Karpas-422 (cell line): ENCODE measurements at regions not wholly inside any gene's neighbourhood (a gene's known extent, or its start where the extent isn't known, plus 50 kb on each side); places are given as distances from the start of the nearest gene placed in this dataset.

Experiments
- DNase-seq: peaks from one replicate; pipeline ENCODE4 v3.0.0-alpha.2; 2015
- H2AFZ ChIP-seq: fragments of 200-600 bp; sonication (generic); 2 replicates; pipeline ENCODE4 v1.6.1; 2014; ENCODE audit warnings: antibody characterized with exemption, low read length, mixed read lengths
- H3K27ac ChIP-seq: fragments of 200-600 bp; sonication (generic); 2 replicates; pipeline ENCODE4 v1.5.1; 2014; ENCODE audit warnings: mild to moderate bottlenecking, low read length, moderate library complexity
- H3K27me3 ChIP-seq: fragments of 200-600 bp; sonication (generic); 2 replicates; pipeline ENCODE4 v1.6.1; 2014; ENCODE audit warnings: low read length, mixed read lengths
- H3K36me3 ChIP-seq: fragments of 200-600 bp; sonication (generic); 2 replicates; pipeline ENCODE4 v1.6.1; 2014; ENCODE audit warnings: low read length, mixed read lengths; ENCODE audit not compliant: insufficient read depth
- H3K4me1 ChIP-seq: fragments of 200-600 bp; sonication (generic); 2 replicates; pipeline ENCODE4 v1.6.1; 2014; ENCODE audit warnings: mild to moderate bottlenecking, low read length, mixed read lengths
- H3K4me2 ChIP-seq: fragments of 200-600 bp; sonication (generic); 2 replicates; pipeline ENCODE4 v1.6.1; 2014; ENCODE audit warnings: low read length, low read depth, mild to moderate bottlenecking; ENCODE audit not compliant: poor library complexity, severe bottlenecking
- H3K4me3 ChIP-seq: fragments of 200-600 bp; sonication (generic); 2 replicates; pipeline ENCODE4 v1.5.1; 2014; ENCODE audit warnings: mild to moderate bottlenecking, antibody characterized with exemption, low read length, mixed read lengths
- H3K79me2 ChIP-seq: fragments of 200-600 bp; sonication (generic); 2 replicates; pipeline ENCODE4 v1.6.1; 2014; ENCODE audit warnings: mild to moderate bottlenecking, low read length, mixed read lengths
- H3K9ac ChIP-seq: fragments of 200-600 bp; sonication (generic); 2 replicates; pipeline ENCODE4 v1.6.0; 2014; ENCODE audit warnings: low read length
- H3K9me2 ChIP-seq: fragments of 200-600 bp; sonication (generic), shearing (Covaris generic); replicated peaks from 2 replicates; pipeline ENCODE4 v1.6.0; 2014; ENCODE audit warnings: mild to moderate bottlenecking, low read length, moderate library complexity; ENCODE audit not compliant: insufficient read depth
- H3K9me3 ChIP-seq: fragments of 300-700, 200-600 bp; sonication (generic); 2 replicates; pipeline ENCODE4 v1.6.1; 2014; ENCODE audit warnings: low read length, mixed read lengths
- H4K20me1 ChIP-seq: fragments of 200-600 bp; sonication (generic); 2 replicates; pipeline ENCODE4 v1.6.1; 2014; ENCODE audit warnings: mild to moderate bottlenecking, antibody characterized with exemption, low read length, low read depth; ENCODE audit not compliant: insufficient read depth

- no peak overlapping the region for H3K4me2 ChIP-seq
- H3K27ac ChIP-seq = no peak overlapping the region
- no peaks in the 10 kb centered on the region for H3K27me3 ChIP-seq
- H3K4me3 ChIP-seq = no peak overlapping the region
- no peak overlapping the region for H2AFZ ChIP-seq
- H4K20me1 ChIP-seq = no peaks in the 10 kb centered on the region
- DNase-seq = no peak
- no peaks in the 10 kb centered on the region for H3K79me2 ChIP-seq
- H3K9me2 ChIP-seq = no peaks in the 10 kb centered on the region
- H3K9ac ChIP-seq = no peak overlapping the region
- no peaks in the 10 kb centered on the region for H3K4me1 ChIP-seq
- no peaks in the 10 kb centered on the region for H3K36me3 ChIP-seq
- no peaks in the 10 kb centered on the region for H3K9me3 ChIP-seq
These were observed 888.5 kb downstream of the UQCRFS1 start for GRCh38 chr19:28324275-28325060.

GRCh38 chr19:28322945-28323344, 890.0 kb downstream of the UQCRFS1 start:
- Histone ChIP-seq H3K4me2 (no peak overlapping the region), H3K79me2 (no peaks in the 10 kb centered on the region), H3K36me3 (no peaks in the 10 kb centered on the region), H3K9ac (no peak overlapping the region), H4K20me1 (no peaks in the 10 kb centered on the region), H3K27me3 (no peaks in the 10 kb centered on the region), H3K4me1 (no peaks in the 10 kb centered on the region), H2AFZ (no peak overlapping the region), H3K27ac (no peak overlapping the region), H3K4me3 (no peak overlapping the region), H3K9me3 (no peaks in the 10 kb centered on the region), H3K9me2 (no peaks in the 10 kb centered on the region)
- DNase-seq = no peak

GRCh38 chr19:28322491-28322890, 890.5 kb downstream of the UQCRFS1 start:
- H4K20me1 ChIP-seq = no peaks in the 10 kb centered on the region
- H3K36me3 ChIP-seq = no peaks in the 10 kb centered on the region
- no peaks in the 10 kb centered on the region for H3K79me2 ChIP-seq
- no peak overlapping the region for H3K4me3 ChIP-seq
- H3K4me2 ChIP-seq = no peak overlapping the region
- H3K27ac ChIP-seq = no peak overlapping the region
- H3K9ac ChIP-seq = no peak overlapping the region
- H3K27me3 ChIP-seq = no peaks in the 10 kb centered on the region
- H3K9me3 ChIP-seq = no peaks in the 10 kb centered on the region
- no peaks in the 10 kb centered on the region for H3K9me2 ChIP-seq
- H3K4me1 ChIP-seq = no peaks in the 10 kb centered on the region
- DNase-seq = no peak
- no peak overlapping the region for H2AFZ ChIP-seq

DNA sequence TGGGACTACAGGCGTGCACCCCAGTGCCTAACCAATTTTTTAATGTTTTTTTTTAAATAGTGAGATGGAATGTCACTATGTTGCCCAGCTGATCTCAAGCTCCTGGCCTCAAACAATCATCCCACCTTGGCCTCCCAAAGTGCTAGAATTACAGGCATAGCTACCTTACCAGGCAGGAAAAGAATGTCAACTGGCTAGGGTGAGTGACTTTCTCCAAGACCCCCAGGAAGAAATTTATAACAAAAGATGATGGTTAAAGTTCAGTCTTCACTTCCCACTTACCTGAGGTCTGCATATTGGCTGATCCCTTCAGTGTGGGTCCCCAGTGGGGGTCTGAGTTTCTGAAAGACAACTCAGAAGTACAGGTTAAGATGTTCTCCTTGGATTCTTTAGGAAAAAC, 893.0 kb downstream of the UQCRFS1 start:
- Histone ChIP-seq H3K79me2 (no peaks in the 10 kb centered on the region), H4K20me1 (no peaks in the 10 kb centered on the region), H3K9me2 (no peaks in the 10 kb centered on the region), H3K36me3 (no peaks in the 10 kb centered on the region), H2AFZ (no peak overlapping the region), H3K27me3 (no peaks in the 10 kb centered on the region), H3K4me3 (no peak overlapping the region), H3K9me3 (no peaks in the 10 kb centered on the region), H3K27ac (no peak overlapping the region), H3K4me1 (no peaks in the 10 kb centered on the region), H3K4me2 (no peak overlapping the region), H3K9ac (no peak overlapping the region)
- no peak for DNase-seq

DNA sequence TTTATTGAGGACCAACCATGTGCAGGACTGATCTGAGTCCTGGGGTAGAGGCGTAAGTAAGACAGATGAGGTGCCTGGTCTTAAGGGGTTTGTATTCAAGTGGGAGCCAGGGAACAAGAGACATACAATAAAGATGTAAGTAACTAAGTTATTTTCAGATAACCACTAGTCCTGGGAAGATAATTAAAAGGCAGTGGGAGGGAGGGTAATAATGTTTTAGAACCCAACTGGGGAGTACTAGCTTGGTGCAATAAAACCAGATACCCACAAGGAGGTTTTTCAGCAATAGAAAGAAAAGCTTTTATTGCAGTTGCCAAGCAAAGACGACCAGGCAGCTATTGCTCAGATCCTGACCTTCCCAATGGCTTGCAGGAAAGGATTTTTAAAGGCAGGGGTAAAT, 893.7 kb downstream of the UQCRFS1 start:
- Histone ChIP-seq H2AFZ (no peak overlapping the region), H3K79me2 (no peaks in the 10 kb centered on the region), H3K4me1 (no peaks in the 10 kb centered on the region), H3K27ac (no peak overlapping the region), H3K4me3 (no peak overlapping the region), H4K20me1 (no peaks in the 10 kb centered on the region), H3K27me3 (no peaks in the 10 kb centered on the region), H3K9me3 (no peaks in the 10 kb centered on the region), H3K9ac (no peak overlapping the region), H3K9me2 (no peaks in the 10 kb centered on the region), H3K36me3 (no peaks in the 10 kb centered on the region), H3K4me2 (no peak overlapping the region)
- no peak for DNase-seq

DNA sequence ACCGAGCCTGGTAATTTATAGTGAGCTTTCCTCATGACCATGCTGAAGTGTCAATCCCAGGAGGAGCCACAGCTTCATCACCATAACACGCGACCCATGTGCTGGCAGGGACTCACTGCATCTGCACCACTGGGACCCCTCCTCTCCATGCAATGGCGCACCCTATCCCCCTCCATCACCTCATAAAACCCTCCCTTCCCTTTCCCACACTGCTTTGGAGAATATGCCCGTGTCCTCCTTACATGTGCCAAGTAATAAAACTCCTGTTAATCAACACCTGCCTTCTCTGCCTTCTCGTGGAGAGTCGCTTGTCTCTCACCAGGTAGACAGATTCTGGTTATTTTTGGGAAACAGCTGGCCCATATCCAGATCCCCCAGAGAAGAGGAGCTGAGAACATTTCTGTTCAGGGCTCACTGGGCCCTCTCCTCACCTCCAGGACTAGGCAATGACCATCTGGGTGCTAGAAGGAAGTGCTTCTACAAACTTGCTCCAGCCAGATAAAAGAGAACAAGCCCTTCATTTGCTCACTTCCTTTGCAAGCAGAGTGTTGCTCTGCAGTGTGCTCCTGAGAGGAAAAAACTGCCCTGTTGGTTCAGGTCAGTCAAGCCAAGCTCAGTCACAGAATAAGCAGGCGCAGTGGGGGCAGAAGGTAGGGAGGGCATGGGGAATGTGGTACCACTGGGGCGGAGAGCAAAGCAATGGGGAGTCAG, 894.3 kb downstream of the UQCRFS1 start:
- H3K4me3 ChIP-seq = no peak overlapping the region
- DNase-seq = no peak
- no peaks in the 10 kb centered on the region for H3K27me3 ChIP-seq
- H3K9ac ChIP-seq = no peak overlapping the region
- H4K20me1 ChIP-seq = no peaks in the 10 kb centered on the region
- H3K36me3 ChIP-seq = no peaks in the 10 kb centered on the region
- H3K79me2 ChIP-seq = no peaks in the 10 kb centered on the region
- no peak overlapping the region for H2AFZ ChIP-seq
- H3K9me3 ChIP-seq = no peaks in the 10 kb centered on the region
- no peak overlapping the region for H3K4me2 ChIP-seq
- no peak overlapping the region for H3K27ac ChIP-seq
- no peaks in the 10 kb centered on the region for H3K9me2 ChIP-seq
- no peaks in the 10 kb centered on the region for H3K4me1 ChIP-seq

DNA sequence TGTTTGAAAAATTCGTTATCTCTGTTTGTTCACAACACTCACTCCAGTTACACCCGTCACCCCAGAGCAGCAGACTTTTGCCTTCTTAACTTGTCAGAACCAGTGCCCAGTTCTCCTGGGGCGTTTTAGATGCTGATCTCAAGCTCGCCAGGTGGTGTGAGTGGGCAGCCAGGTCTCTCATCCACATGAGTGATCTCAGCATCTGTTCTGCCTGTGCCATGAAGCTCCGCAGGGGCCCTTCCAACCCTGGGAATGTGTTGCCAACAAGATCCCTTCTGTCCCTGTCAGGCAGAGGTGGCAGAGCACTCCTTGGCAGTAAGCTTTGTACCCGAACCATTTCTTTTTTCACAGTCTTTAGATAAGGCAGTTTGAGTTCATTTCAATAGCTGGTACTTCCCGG, 896.5 kb downstream of the UQCRFS1 start:
- Histone ChIP-seq H2AFZ (no peak overlapping the region), H3K36me3 (no peaks in the 10 kb centered on the region), H3K9me2 (no peaks in the 10 kb centered on the region), H3K79me2 (no peaks in the 10 kb centered on the region), H3K27ac (no peak overlapping the region), H3K4me3 (no peak overlapping the region), H3K4me1 (no peaks in the 10 kb centered on the region), H3K9me3 (no peaks in the 10 kb centered on the region), H3K4me2 (no peak overlapping the region), H3K27me3 (no peaks in the 10 kb centered on the region), H4K20me1 (no peaks in the 10 kb centered on the region), H3K9ac (no peak overlapping the region)
- DNase-seq = no peak

- Histone ChIP-seq H3K36me3 (no peaks in the 10 kb centered on the region), H3K27ac (no peak overlapping the region), H2AFZ (no peak overlapping the region), H3K9ac (no peak overlapping the region), H3K9me3 (no peaks in the 10 kb centered on the region), H3K4me2 (no peak overlapping the region), H3K9me2 (no peaks in the 10 kb centered on the region), H3K4me3 (no peak overlapping the region), H4K20me1 (no peaks in the 10 kb centered on the region), H3K27me3 (no peaks in the 10 kb centered on the region), H3K4me1 (no peaks in the 10 kb centered on the region), H3K79me2 (no peaks in the 10 kb centered on the region)
- no peak for DNase-seq
These were observed 898.2 kb downstream of the UQCRFS1 start for GRCh38 chr19:28314756-28315155.
